Calu3 (cell line): ENCODE measurements at regions not wholly inside any gene's neighbourhood (a gene's known extent, or its start where the extent isn't known, plus 50 kb on each side); places are given as distances from the start of the nearest gene placed in this dataset.

ENCODE experiments used
- BruUV-seq: library from RNA; stranded (reverse); fragments of 400-500 nt; replicated peaks from 2 replicates; lab custom pipeline; 2021; lab: Mats Ljungman, UMichigan
- CTCF ChIA-PET: fragments of 300-600 bp; sonication (Branson Sonifier 250); formaldehyde crosslinking; loops from one replicate; lab custom pipeline; 2022; ENCODE audit warnings: antibody characterized with exemption; lab: Charles Lee
- DNase-seq: peaks from one replicate; pipeline ENCODE4 v3.0.0; 2022
- H3K27ac Mint-ChIP-seq: one replicate; pipeline ENCODE4 v1.8.0; 2022; ENCODE audit warnings: mixed read lengths; ENCODE audit not compliant: unreplicated experiment
- H3K27me3 Mint-ChIP-seq: one replicate; pipeline ENCODE4 v1.8.0; 2022; ENCODE audit warnings: mixed read lengths; ENCODE audit not compliant: unreplicated experiment
- H3K36me3 Mint-ChIP-seq: one replicate; pipeline ENCODE4 v1.8.0; 2022; ENCODE audit warnings: mild to moderate bottlenecking, moderate library complexity, mixed read lengths; ENCODE audit not compliant: insufficient read depth, unreplicated experiment
- H3K4me1 Mint-ChIP-seq: one replicate; pipeline ENCODE4 v1.8.0; 2022; ENCODE audit warnings: mild to moderate bottlenecking, low read depth, mixed read lengths; ENCODE audit not compliant: unreplicated experiment
- H3K4me3 Mint-ChIP-seq: one replicate; pipeline ENCODE4 v1.8.0; 2022; ENCODE audit warnings: mild to moderate bottlenecking, low read depth, moderate library complexity, mixed read lengths; ENCODE audit not compliant: unreplicated experiment
- H3K9me3 Mint-ChIP-seq: one replicate; pipeline ENCODE4 v1.8.0; 2022; ENCODE audit warnings: low read depth, mixed read lengths; ENCODE audit not compliant: unreplicated experiment
- CTCF ChIP-seq: fragments of 200-600 bp; IDR thresholded peaks from one replicate; pipeline ENCODE4 v1.8.0; 2022; ENCODE audit warnings: antibody characterized with exemption; ENCODE audit not compliant: unreplicated experiment
- intact Hi-C: fragments of 100-400 bp; cut with micrococcal nuclease; formaldehyde crosslinking; loops from one replicate; pipeline ENCODE4 v1.10.0; 2022; ENCODE audit not compliant: unreplicated experiment

- CTCF ChIA-PET: interaction anchor here (0.7 kb wide), 1 partner anchor 782 kb away, joined by 3 read pairs; no protein-coding TSS in a partner anchor
- no peak for TF ChIP-seq CTCF
- no peaks in the 10 kb centered on the region for H3K9me3 Mint-ChIP-seq
- H3K4me1 Mint-ChIP-seq: no peaks in the 10 kb centered on the region
- DNase-seq: no peak
- intact Hi-C loops: no loop called here
- H3K27me3 Mint-ChIP-seq: no peaks in the 10 kb centered on the region
- BruUV-seq: no TSS peak
- H3K27ac Mint-ChIP-seq: no peak overlapping the region
- no peaks in the 10 kb centered on the region for H3K36me3 Mint-ChIP-seq
- no peak overlapping the region for H3K4me3 Mint-ChIP-seq
Observed at GRCh38 chr2:186105016-186105724, 366.6 kb downstream of the FSIP2 start.

- Mint-ChIP-seq H3K4me3 (no peak overlapping the region), H3K27me3 (no peaks in the 10 kb centered on the region), H3K36me3 (no peaks in the 10 kb centered on the region), H3K9me3 (peaks cover 4% of the 10 kb centered on the region), H3K4me1 (no peaks in the 10 kb centered on the region), H3K27ac (no peak overlapping the region)
- TF ChIP-seq CTCF: no peak
- no peak for DNase-seq
- intact Hi-C loops: no loop called here
- no TSS peak for BruUV-seq
- CTCF ChIA-PET: no interaction called here
Observed at GRCh38 chr2:186108470-186108869, 369.9 kb downstream of the FSIP2 start.

GRCh38 chr2:186113284-186113683 lies 372.8 kb upstream of the ZC3H15 start:
- intact Hi-C loops: no loop called here
- CTCF ChIA-PET: no interaction called here
- BruUV-seq: no TSS peak
- H3K9me3 Mint-ChIP-seq: peaks cover 4% of the 10 kb centered on the region
- H3K27me3 Mint-ChIP-seq: no peaks in the 10 kb centered on the region
- DNase-seq: no peak
- no peaks in the 10 kb centered on the region for H3K36me3 Mint-ChIP-seq
- TF ChIP-seq CTCF: no peak
- no peaks in the 10 kb centered on the region for H3K4me1 Mint-ChIP-seq
- H3K27ac Mint-ChIP-seq: no peak overlapping the region
- no peak overlapping the region for H3K4me3 Mint-ChIP-seq

- Mint-ChIP-seq H3K4me3 (no peak overlapping the region), H3K9me3 (no peaks in the 10 kb centered on the region), H3K36me3 (peaks cover 4% of the 10 kb centered on the region), H3K27ac (no peak overlapping the region), H3K27me3 (no peaks in the 10 kb centered on the region), H3K4me1 (peaks cover 35% of the 10 kb centered on the region)
- no TSS peak for BruUV-seq
- CTCF ChIA-PET: no interaction called here
- intact Hi-C loops: loop anchor here (10.0 kb wide), 2 partner anchors 130 to 520 kb away; no protein-coding TSS in a partner anchor
- no peak for DNase-seq
- TF ChIP-seq CTCF: no peak
Observed at GRCh38 chr2:186125156-186125555, 360.9 kb upstream of the ZC3H15 start.
